ENCODE measurements at regions not wholly inside any gene's neighbourhood (a gene's known extent, or its start where the extent isn't known, plus 50 kb on each side); places are given as distances from the start of the nearest gene placed in this dataset.

DNA sequence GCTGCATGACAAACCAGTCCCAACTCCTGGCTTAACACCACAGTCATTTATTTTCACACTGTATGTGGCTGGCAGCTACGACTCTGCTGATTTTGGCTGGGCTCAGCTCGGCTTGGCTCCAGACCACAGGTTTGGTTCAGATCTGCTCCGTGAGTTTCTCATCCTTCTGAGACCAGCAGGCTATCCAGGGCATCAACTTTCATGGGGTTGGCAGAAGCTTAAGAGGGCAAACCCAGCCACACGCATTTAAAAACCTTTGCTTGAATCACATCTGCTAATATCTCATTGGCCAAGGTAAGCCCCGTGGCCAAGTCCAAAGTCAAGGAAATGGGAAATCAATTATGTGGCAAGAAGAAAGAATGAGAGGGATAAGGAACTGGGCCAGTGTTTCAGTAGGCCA is 574.2 kb downstream of the MATN1 start:
- Histone ChIP-seq H3K27ac (ENCODE audit: low read depth, low read length) (no peak overlapping the region), H3K36me3 (ENCODE audit: control insufficient read depth, insufficient read depth, low read length) (peaks cover 6% of the 10 kb centered on the region), H3K9ac (ENCODE audit: extremely low read depth, low read length, poor library complexity, severe bottlenecking) (no peak overlapping the region), H3K9me3 (ENCODE audit: control insufficient read depth, low read length) (peaks cover 72% of the 10 kb centered on the region), H3K4me3 (ENCODE audit: low read length) (peak overlapping the region; percentile 48), H3K27me3 (ENCODE audit: control insufficient read depth, insufficient read depth, low read length, poor library complexity, severe bottlenecking) (no peaks in the 10 kb centered on the region), H3K4me1 (ENCODE audit: control insufficient read depth, insufficient read depth, low read length) (no peaks in the 10 kb centered on the region)
- DNase-seq: no peak
- peaks cover 5% of the 10 kb centered on the region for H3K27me3 Mint-ChIP-seq (ENCODE audit: insufficient read depth)
- no peaks in the 10 kb centered on the region for H3K4me1 Mint-ChIP-seq
- peaks cover 75% of the 10 kb centered on the region for H3K9me3 Mint-ChIP-seq
- 92 to 97% methylated on average over 5 of the region's 5 CpGs for WGBS, 2 experiments (ENCODE audit: insufficient coverage in 1 of 2, insufficient read length in 1 of 2)
- H3K4me3 Mint-ChIP-seq: no peak overlapping the region
- peaks cover 21% of the 10 kb centered on the region for H3K36me3 Mint-ChIP-seq (ENCODE audit: low read depth)
- H3K27ac Mint-ChIP-seq: no peak overlapping the region
- TF ChIP-seq, protein P1, sequence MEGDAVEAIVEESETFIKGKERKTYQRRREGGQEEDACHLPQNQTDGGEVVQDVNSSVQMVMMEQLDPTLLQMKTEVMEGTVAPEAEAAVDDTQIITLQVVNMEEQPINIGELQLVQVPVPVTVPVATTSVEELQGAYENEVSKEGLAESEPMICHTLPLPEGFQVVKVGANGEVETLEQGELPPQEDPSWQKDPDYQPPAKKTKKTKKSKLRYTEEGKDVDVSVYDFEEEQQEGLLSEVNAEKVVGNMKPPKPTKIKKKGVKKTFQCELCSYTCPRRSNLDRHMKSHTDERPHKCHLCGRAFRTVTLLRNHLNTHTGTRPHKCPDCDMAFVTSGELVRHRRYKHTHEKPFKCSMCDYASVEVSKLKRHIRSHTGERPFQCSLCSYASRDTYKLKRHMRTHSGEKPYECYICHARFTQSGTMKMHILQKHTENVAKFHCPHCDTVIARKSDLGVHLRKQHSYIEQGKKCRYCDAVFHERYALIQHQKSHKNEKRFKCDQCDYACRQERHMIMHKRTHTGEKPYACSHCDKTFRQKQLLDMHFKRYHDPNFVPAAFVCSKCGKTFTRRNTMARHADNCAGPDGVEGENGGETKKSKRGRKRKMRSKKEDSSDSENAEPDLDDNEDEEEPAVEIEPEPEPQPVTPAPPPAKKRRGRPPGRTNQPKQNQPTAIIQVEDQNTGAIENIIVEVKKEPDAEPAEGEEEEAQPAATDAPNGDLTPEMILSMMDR (conservative IDR thresholded peaks at IDR 0.05): no peak

DNA sequence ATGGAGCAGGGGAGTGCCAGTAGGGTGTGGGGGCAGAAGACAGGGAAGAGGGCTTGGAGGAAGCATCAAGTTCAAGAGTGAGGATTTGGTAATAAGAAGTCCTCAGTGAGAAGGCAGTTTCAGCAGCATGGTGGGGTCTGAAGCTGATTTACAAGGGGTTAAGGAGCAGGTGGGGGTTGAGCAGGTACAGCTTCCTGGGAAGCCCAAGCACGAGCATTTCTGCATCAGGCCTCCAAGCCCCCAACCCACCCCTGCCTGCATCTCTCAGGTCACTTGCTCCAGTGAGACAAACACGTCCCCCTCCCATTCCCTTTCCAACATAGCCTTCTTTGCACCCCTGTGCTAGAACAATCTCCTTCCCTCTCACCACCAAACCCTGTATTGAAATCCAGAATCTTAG is 574.7 kb downstream of the MATN1 start:
- peaks cover 75% of the 10 kb centered on the region for H3K9me3 Mint-ChIP-seq
- TF ChIP-seq, protein P1 (conservative IDR thresholded peaks at IDR 0.05): no peak
- H3K4me3 ChIP-seq (ENCODE audit: low read length): no peak overlapping the region
- peaks cover 76% of the 10 kb centered on the region for H3K9me3 ChIP-seq (ENCODE audit: control insufficient read depth, low read length)
- H3K27me3 ChIP-seq (ENCODE audit: control insufficient read depth, insufficient read depth, low read length, poor library complexity, severe bottlenecking): no peaks in the 10 kb centered on the region
- H3K36me3 ChIP-seq (ENCODE audit: control insufficient read depth, insufficient read depth, low read length): peaks cover 6% of the 10 kb centered on the region
- DNase-seq: no peak
- no peaks in the 10 kb centered on the region for H3K4me1 ChIP-seq (ENCODE audit: control insufficient read depth, insufficient read depth, low read length)
- peaks cover 8% of the 10 kb centered on the region for H3K27me3 Mint-ChIP-seq (ENCODE audit: insufficient read depth)
- no peak overlapping the region for H3K4me3 Mint-ChIP-seq
- H3K36me3 Mint-ChIP-seq (ENCODE audit: low read depth): peaks cover 24% of the 10 kb centered on the region
- H3K9ac ChIP-seq (ENCODE audit: extremely low read depth, low read length, poor library complexity, severe bottlenecking): no peak overlapping the region
- WGBS, 2 experiments (ENCODE audit: insufficient coverage in 1 of 2, insufficient read length in 1 of 2): 83 to 85% methylated on average over 1 to 2 of the region's 2 CpGs
- H3K27ac Mint-ChIP-seq: no peak overlapping the region
- no peaks in the 10 kb centered on the region for H3K4me1 Mint-ChIP-seq
- H3K27ac ChIP-seq (ENCODE audit: low read depth, low read length): no peak overlapping the region

DNA sequence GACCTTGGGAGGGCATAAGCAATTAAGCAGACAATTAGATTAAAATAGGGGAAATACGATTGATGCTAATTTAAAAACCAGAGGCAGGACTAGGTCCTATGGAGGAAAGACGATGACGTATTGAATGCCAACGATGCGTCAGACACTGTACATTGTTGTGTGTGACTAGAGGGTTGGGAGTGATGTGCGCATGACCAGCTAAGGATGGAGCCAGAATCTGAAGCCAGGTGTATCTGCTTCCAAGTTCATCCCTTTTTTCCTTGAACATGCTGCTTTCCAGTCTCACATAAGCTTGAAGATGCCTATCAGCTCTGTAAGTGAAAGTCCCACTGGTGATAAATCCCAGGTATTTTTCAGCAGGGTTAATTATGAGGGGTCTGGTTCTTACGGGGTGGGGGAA is 576.2 kb downstream of the MATN1 start:
- TF ChIP-seq, protein P1 (conservative IDR thresholded peaks at IDR 0.05): no peak
- H3K36me3 Mint-ChIP-seq (ENCODE audit: low read depth): peaks cover 14% of the 10 kb centered on the region
- no peaks in the 10 kb centered on the region for H3K4me1 Mint-ChIP-seq
- H3K4me1 ChIP-seq (ENCODE audit: control insufficient read depth, insufficient read depth, low read length): no peaks in the 10 kb centered on the region
- DNase-seq: no peak
- peaks cover 75% of the 10 kb centered on the region for H3K9me3 Mint-ChIP-seq
- no peak overlapping the region for H3K4me3 ChIP-seq (ENCODE audit: low read length)
- H3K36me3 ChIP-seq (ENCODE audit: control insufficient read depth, insufficient read depth, low read length): peaks cover 4% of the 10 kb centered on the region
- H3K27ac ChIP-seq (ENCODE audit: low read depth, low read length): no peak overlapping the region
- no peak overlapping the region for H3K9ac ChIP-seq (ENCODE audit: extremely low read depth, low read length, poor library complexity, severe bottlenecking)
- H3K4me3 Mint-ChIP-seq: no peak overlapping the region
- no peak overlapping the region for H3K27ac Mint-ChIP-seq
- H3K27me3 ChIP-seq (ENCODE audit: control insufficient read depth, insufficient read depth, low read length, poor library complexity, severe bottlenecking): no peaks in the 10 kb centered on the region
- 94 to 96% methylated on average over 6 to 7 of the region's 7 CpGs for WGBS, 2 experiments (ENCODE audit: insufficient coverage in 1 of 2, insufficient read length in 1 of 2)
- H3K9me3 ChIP-seq (ENCODE audit: control insufficient read depth, low read length): peaks cover 76% of the 10 kb centered on the region
- H3K27me3 Mint-ChIP-seq (ENCODE audit: insufficient read depth): peaks cover 8% of the 10 kb centered on the region

Data from endodermal cell (in vitro differentiated cells).